ENCODE measurements at regions not wholly inside any gene's neighbourhood (a gene's known extent, or its start where the extent isn't known, plus 50 kb on each side); places are given as distances from the start of the nearest gene placed in this dataset.

- peaks cover 81% of the 10 kb centered on the region for H3K9me3 Mint-ChIP-seq
- no peaks in the 10 kb centered on the region for H3K4me1 Mint-ChIP-seq
- no peak for TF ChIP-seq POLR2AphosphoS5 (IDR thresholded peaks at IDR 0.05; ENCODE audit: low read depth)
- no peak for TF ChIP-seq CREB1 (CRISPR knock-in tag; IDR thresholded peaks at IDR 0.05; ENCODE audit: low read depth)
- TF ChIP-seq JUNB (IDR thresholded peaks at IDR 0.05; ENCODE audit: unreplicated experiment): no peak
- no peak for TF ChIP-seq REST (IDR thresholded peaks at IDR 0.05; ENCODE audit: unreplicated experiment)
- no peak for TF ChIP-seq ZNF114 (CRISPR knock-in tag; IDR thresholded peaks at IDR 0.05)
- no peak for TF ChIP-seq STAT1 (IDR thresholded peaks at IDR 0.05; ENCODE audit: unreplicated experiment)
- no peak for TF ChIP-seq EZH2 (IDR thresholded peaks at IDR 0.05; ENCODE audit: low read depth, unreplicated experiment)
- no peak for TF ChIP-seq EZH2phosphoT487 (IDR thresholded peaks at IDR 0.05; ENCODE audit: unreplicated experiment)
- TF ChIP-seq ETS1 (IDR thresholded peaks at IDR 0.05): no peak
- no peak for TF ChIP-seq CTCF (conservative IDR thresholded peaks at IDR 0.05; ENCODE audit: low read depth in 2 of 2)
- no peak for TF ChIP-seq NANOG (IDR thresholded peaks at IDR 0.05; ENCODE audit: borderline replicate concordance)
- TF ChIP-seq ZNF331 (CRISPR knock-in tag; IDR thresholded peaks at IDR 0.05; ENCODE audit: low read depth): no peak
- TF ChIP-seq ZNF462 (CRISPR knock-in tag; IDR thresholded peaks at IDR 0.05): no peak
- H3K27ac Mint-ChIP-seq: no peak overlapping the region
- peaks cover 14% of the 10 kb centered on the region; the same call in 2 of the 3 replicates for H3K36me3 Mint-ChIP-seq (ENCODE audit: low read depth)
- H3K4me3 ChIP-seq: no peak overlapping the region
- H3K27me3 ChIP-seq (ENCODE audit: insufficient read depth): no peaks in the 10 kb centered on the region
- ATAC-seq (no peak), DNase-seq (ENCODE audit: low spot score) (no peak)
- no peaks in the 10 kb centered on the region for H3K9me2 ChIP-seq (ENCODE audit: insufficient read depth)
- no peaks in the 10 kb centered on the region for H4K20me1 ChIP-seq (replicated peaks; ENCODE audit: insufficient read depth)
- no peaks in the 10 kb centered on the region for H3K27me3 Mint-ChIP-seq (ENCODE audit: insufficient read depth, low read depth, poor library complexity)
- H3K4me3 Mint-ChIP-seq: no peak overlapping the region
- no peak overlapping the region for H2AFZ ChIP-seq
- 0 out of 2 replicates have a peak, but pooled peaks cover 3% of the 10 kb centered on the region for H3K36me3 ChIP-seq (ENCODE audit: insufficient read depth)
- H3K4me2 ChIP-seq: no peak overlapping the region
- H3K4me1 ChIP-seq (ENCODE audit: insufficient read depth): no peaks in the 10 kb centered on the region
- H3F3A ChIP-seq (replicated peaks; ENCODE audit: low read depth): no peaks in the 10 kb centered on the region
- H3K79me2 ChIP-seq (replicated peaks; ENCODE audit: insufficient read depth): no peaks in the 10 kb centered on the region
- no peak overlapping the region for H3K27ac ChIP-seq (ENCODE audit: low read depth)
These were observed 381.0 kb upstream of the TPK1 start for GRCh38 chr7:145216866-145217265.

All from GM23338 (cell line).